Upper lobe of left lung (tissue), 4 donors: ENCODE measurements at regions not wholly inside any gene's neighbourhood (a gene's known extent, or its start where the extent isn't known, plus 50 kb on each side); places are given as distances from the start of the nearest gene placed in this dataset.

ENCODE experiments used
- EP300 ChIP-seq, 4 donors: sonication (generic); formaldehyde crosslinking; IDR thresholded peaks; one replicate each; pipeline ENCODE4 v1.5.1; 2017; ENCODE audit warnings: antibody characterized with exemption in 4 of 4, control low read depth in 2 of 4
- POLR2A ChIP-seq, 4 donors: fragments of 450-650 bp; IDR thresholded peaks; one replicate each; pipeline ENCODE4 v1.5.1; 2016 to 2017; ENCODE audit warnings: antibody characterized with exemption in 4 of 4, mild to moderate bottlenecking in 2 of 4
- TF ChIP-seq, protein P1 (sequence below), 6 experiments: fragments of 450-650 bp in 4 of 6; fragments of 200-600 bp in 2 of 6; sonication (generic) in 2 of 6; IDR thresholded peaks; one replicate each; pipeline ENCODE4 v1.5.1; 2016 to 2019; ENCODE audit warnings: antibody characterized with exemption in 6 of 6

DNA sequence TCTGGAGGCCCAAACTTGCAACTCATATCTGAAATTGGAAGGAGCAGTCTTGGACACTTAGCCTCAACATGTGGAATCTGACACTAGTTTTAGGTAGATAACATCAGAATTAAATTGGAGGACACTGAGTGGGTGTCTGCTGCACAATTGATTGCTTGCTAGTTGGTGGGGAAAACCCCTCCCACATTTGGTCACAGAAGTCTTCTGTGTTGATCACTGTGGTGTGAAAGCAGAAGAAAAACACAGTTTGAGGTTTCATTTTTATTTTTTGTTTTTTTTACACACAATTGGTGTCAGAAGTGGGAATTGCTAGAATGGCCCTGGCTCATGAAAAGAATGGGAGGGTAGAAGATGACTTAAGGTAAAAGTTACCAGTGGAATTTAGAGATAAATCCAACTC is 78.0 kb upstream of the CD163 start:
- TF ChIP-seq, protein P1, sequence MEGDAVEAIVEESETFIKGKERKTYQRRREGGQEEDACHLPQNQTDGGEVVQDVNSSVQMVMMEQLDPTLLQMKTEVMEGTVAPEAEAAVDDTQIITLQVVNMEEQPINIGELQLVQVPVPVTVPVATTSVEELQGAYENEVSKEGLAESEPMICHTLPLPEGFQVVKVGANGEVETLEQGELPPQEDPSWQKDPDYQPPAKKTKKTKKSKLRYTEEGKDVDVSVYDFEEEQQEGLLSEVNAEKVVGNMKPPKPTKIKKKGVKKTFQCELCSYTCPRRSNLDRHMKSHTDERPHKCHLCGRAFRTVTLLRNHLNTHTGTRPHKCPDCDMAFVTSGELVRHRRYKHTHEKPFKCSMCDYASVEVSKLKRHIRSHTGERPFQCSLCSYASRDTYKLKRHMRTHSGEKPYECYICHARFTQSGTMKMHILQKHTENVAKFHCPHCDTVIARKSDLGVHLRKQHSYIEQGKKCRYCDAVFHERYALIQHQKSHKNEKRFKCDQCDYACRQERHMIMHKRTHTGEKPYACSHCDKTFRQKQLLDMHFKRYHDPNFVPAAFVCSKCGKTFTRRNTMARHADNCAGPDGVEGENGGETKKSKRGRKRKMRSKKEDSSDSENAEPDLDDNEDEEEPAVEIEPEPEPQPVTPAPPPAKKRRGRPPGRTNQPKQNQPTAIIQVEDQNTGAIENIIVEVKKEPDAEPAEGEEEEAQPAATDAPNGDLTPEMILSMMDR (IDR thresholded peaks at IDR 0.05): no peak
- TF ChIP-seq POLR2A (IDR thresholded peaks at IDR 0.05): no peak
- TF ChIP-seq EP300 (IDR thresholded peaks at IDR 0.05): no peak
